Astrocyte (in vitro differentiated cells and primary cell): ENCODE measurements at regions not wholly inside any gene's neighbourhood (a gene's known extent, or its start where the extent isn't known, plus 50 kb on each side); places are given as distances from the start of the nearest gene placed in this dataset.

Source experiments
- DNase-seq: peaks from one replicate; pipeline ENCODE4 v3.0.0-alpha.2; 2010; ENCODE audit warnings: low read depth
- FAIRE-seq: peaks from 2 replicates; lab custom pipeline; 2011; peaks lifted over from hg19 to GRCh38; lab: Jason Lieb, UNC
- H2AFZ ChIP-seq: 2 replicates; pipeline ENCODE4 v1.6.0; 2012; ENCODE audit warnings: low read depth, low read length, inconsistent platforms
- H3K27ac ChIP-seq: 2 replicates; pipeline ENCODE4 v1.5.1; 2011; ENCODE audit warnings: low read depth, low read length, inconsistent platforms
- H3K27me3 ChIP-seq: 2 replicates; pipeline ENCODE4 v1.6.0; 2011; ENCODE audit warnings: low read length, inconsistent platforms; ENCODE audit not compliant: insufficient read depth
- H3K36me3 ChIP-seq: 2 replicates; pipeline ENCODE4 v1.5.1; 2011; ENCODE audit warnings: low read length, inconsistent platforms; ENCODE audit not compliant: insufficient read depth
- H3K4me1 ChIP-seq: 2 replicates; pipeline ENCODE4 v1.5.1; 2011; ENCODE audit warnings: low read length, inconsistent platforms; ENCODE audit not compliant: insufficient read depth
- H3K4me2 ChIP-seq: 2 replicates; pipeline ENCODE4 v1.6.0; 2012; ENCODE audit warnings: low read length, inconsistent platforms
- H3K4me3 ChIP-seq: 2 replicates; pipeline ENCODE4 v1.5.1; 2011; ENCODE audit warnings: low read depth, mild to moderate bottlenecking, low read length, inconsistent platforms; ENCODE audit not compliant: insufficient read depth
- H3K79me2 ChIP-seq: 2 replicates; pipeline ENCODE4 v1.6.0; 2012; ENCODE audit warnings: mild to moderate bottlenecking, low read length, inconsistent platforms; ENCODE audit not compliant: insufficient read depth
- H3K9ac ChIP-seq: 2 replicates; pipeline ENCODE4 v1.6.0; 2012; ENCODE audit warnings: mild to moderate bottlenecking, low read length, inconsistent platforms
- H3K9me3 ChIP-seq: 2 replicates; pipeline ENCODE4 v1.5.1; 2012; ENCODE audit warnings: low read depth, mild to moderate bottlenecking, low read length, inconsistent platforms; ENCODE audit not compliant: insufficient read depth
- H4K20me1 ChIP-seq: 2 replicates; pipeline ENCODE4 v1.6.0; 2012; ENCODE audit warnings: low read length, inconsistent platforms; ENCODE audit not compliant: insufficient read depth
- H3K27ac Mint-ChIP-seq: one replicate; pipeline ENCODE4 v1.8.0; 2021; ENCODE audit warnings: mild to moderate bottlenecking, mixed read lengths; ENCODE audit not compliant: unreplicated experiment
- H3K27me3 Mint-ChIP-seq: one replicate; pipeline ENCODE4 v1.8.0; 2021; ENCODE audit warnings: low read depth, mixed read lengths; ENCODE audit not compliant: unreplicated experiment
- H3K36me3 Mint-ChIP-seq: one replicate; pipeline ENCODE4 v1.8.0; 2021; ENCODE audit warnings: low read depth, mixed read lengths; ENCODE audit not compliant: unreplicated experiment
- H3K4me1 Mint-ChIP-seq: one replicate; pipeline ENCODE4 v1.8.0; 2021; ENCODE audit warnings: low read depth, mixed read lengths; ENCODE audit not compliant: unreplicated experiment
- H3K4me3 Mint-ChIP-seq: one replicate; pipeline ENCODE4 v1.8.0; 2021; ENCODE audit warnings: mild to moderate bottlenecking, moderate library complexity, mixed read lengths; ENCODE audit not compliant: unreplicated experiment
- H3K9me3 Mint-ChIP-seq: one replicate; pipeline ENCODE4 v1.8.0; 2021; ENCODE audit warnings: mild to moderate bottlenecking, mixed read lengths; ENCODE audit not compliant: unreplicated experiment
- CTCF ChIP-seq: IDR thresholded peaks from 2 replicates; pipeline ENCODE4 v1.5.1; 2011; ENCODE audit warnings: low read depth, mild to moderate bottlenecking, inconsistent platforms, low read length, moderate library complexity; ENCODE audit not compliant: insufficient read depth
- EZH2 ChIP-seq: IDR thresholded peaks from 2 replicates; pipeline ENCODE4 v1.6.1; 2012; ENCODE audit warnings: mild to moderate bottlenecking, low read length, inconsistent platforms; ENCODE audit not compliant: insufficient read depth

- peaks cover 59% of the 10 kb centered on the region for H3K27me3 Mint-ChIP-seq
- TF ChIP-seq EZH2 (no peak), CTCF (peak; percentile 12)
- H3K4me3 ChIP-seq, result no peak overlapping the region
- H3K9ac ChIP-seq, result no peak overlapping the region
- no peaks in the 10 kb centered on the region for H3K4me1 ChIP-seq
- H3K36me3 Mint-ChIP-seq, result no peaks in the 10 kb centered on the region
- peaks cover 3% of the 10 kb centered on the region for H3K9me3 Mint-ChIP-seq
- peaks cover 17% of the 10 kb centered on the region for H3K27me3 ChIP-seq
- no peaks in the 10 kb centered on the region for H3K9me3 ChIP-seq
- DNase-seq (no peak), FAIRE-seq (no peak)
- no peak overlapping the region for H3K4me3 Mint-ChIP-seq
- no peaks in the 10 kb centered on the region for H3K4me1 Mint-ChIP-seq
- H2AFZ ChIP-seq, result no peak overlapping the region
- no peak overlapping the region for H3K27ac Mint-ChIP-seq
- no peaks in the 10 kb centered on the region for H3K79me2 ChIP-seq
- no peak overlapping the region for H3K27ac ChIP-seq
- H4K20me1 ChIP-seq, result no peaks in the 10 kb centered on the region
- no peak overlapping the region for H3K4me2 ChIP-seq
- no peaks in the 10 kb centered on the region for H3K36me3 ChIP-seq
These were observed 151.9 kb upstream of the LINGO1 start for GRCh38 chr15:77784361-77785292.

GRCh38 chr15:77783636-77784035 is 150.9 kb upstream of the LINGO1 start:
- H3K27me3 ChIP-seq, result peaks cover 16% of the 10 kb centered on the region
- TF ChIP-seq EZH2 (no peak), CTCF (no peak)
- no peaks in the 10 kb centered on the region for H3K9me3 ChIP-seq
- no peaks in the 10 kb centered on the region for H4K20me1 ChIP-seq
- no peaks in the 10 kb centered on the region for H3K36me3 Mint-ChIP-seq
- H3K79me2 ChIP-seq, result no peaks in the 10 kb centered on the region
- DNase-seq (no peak), FAIRE-seq (no peak)
- H3K4me1 Mint-ChIP-seq, result no peaks in the 10 kb centered on the region
- peaks cover 63% of the 10 kb centered on the region for H3K27me3 Mint-ChIP-seq
- peaks cover 7% of the 10 kb centered on the region for H3K9me3 Mint-ChIP-seq
- H3K4me1 ChIP-seq, result no peaks in the 10 kb centered on the region
- no peak overlapping the region for H3K4me3 Mint-ChIP-seq
- no peak overlapping the region for H3K27ac Mint-ChIP-seq
- H3K4me3 ChIP-seq, result no peak overlapping the region
- no peak overlapping the region for H2AFZ ChIP-seq
- no peaks in the 10 kb centered on the region for H3K36me3 ChIP-seq
- no peak overlapping the region for H3K27ac ChIP-seq
- no peak overlapping the region for H3K9ac ChIP-seq
- H3K4me2 ChIP-seq, result no peak overlapping the region

- Histone ChIP-seq H3K27ac (no peak overlapping the region), H3K9me3 (no peaks in the 10 kb centered on the region), H3K27me3 (peaks cover 9% of the 10 kb centered on the region), H3K4me3 (no peak overlapping the region), H3K4me1 (no peaks in the 10 kb centered on the region), H3K9ac (no peak overlapping the region), H4K20me1 (no peaks in the 10 kb centered on the region), H2AFZ (no peak overlapping the region), H3K4me2 (no peak overlapping the region), H3K79me2 (no peaks in the 10 kb centered on the region), H3K36me3 (no peaks in the 10 kb centered on the region)
- no peaks in the 10 kb centered on the region for H3K4me1 Mint-ChIP-seq
- H3K4me3 Mint-ChIP-seq, result no peak overlapping the region
- no peaks in the 10 kb centered on the region for H3K36me3 Mint-ChIP-seq
- FAIRE-seq, result no peak
- no peak overlapping the region for H3K27ac Mint-ChIP-seq
- TF ChIP-seq CTCF (no peak), EZH2 (no peak)
- peaks cover 13% of the 10 kb centered on the region for H3K9me3 Mint-ChIP-seq
- DNase-seq, result no peak
- peaks cover 58% of the 10 kb centered on the region for H3K27me3 Mint-ChIP-seq
These were observed 150.0 kb upstream of the LINGO1 start for GRCh38 chr15:77782691-77783090.
